HEK293T (cell line): ENCODE measurements at regions not wholly inside any gene's neighbourhood (a gene's known extent, or its start where the extent isn't known, plus 50 kb on each side); places are given as distances from the start of the nearest gene placed in this dataset.

Experiments used
- BHLHE40 ChIP-seq: fragments of 450-650 bp; IDR thresholded peaks from 2 replicates; pipeline ENCODE4 v1.6.1; 2016; ENCODE audit warnings: mild to moderate bottlenecking, moderate library complexity, borderline replicate concordance
- CTBP1 ChIP-seq: fragments of 450-650 bp; IDR thresholded peaks from 2 replicates; pipeline ENCODE4 v1.6.1; 2016; ENCODE audit warnings: borderline replicate concordance
- ELF4 ChIP-seq: fragments of 450-650 bp; IDR thresholded peaks from 2 replicates; pipeline ENCODE4 v1.6.1; 2017; ENCODE audit warnings: antibody characterized with exemption
- FOXA1 ChIP-seq: fragments of 450-650 bp; IDR thresholded peaks from 2 replicates; pipeline ENCODE4 v1.6.1; 2016; ENCODE audit warnings: mild to moderate bottlenecking
- FOXK2 ChIP-seq: fragments of 450-650 bp; IDR thresholded peaks from 2 replicates; pipeline ENCODE4 v1.6.1; 2016; ENCODE audit warnings: mild to moderate bottlenecking
- FOXM1 ChIP-seq: fragments of 450-650 bp; IDR thresholded peaks from 2 replicates; pipeline ENCODE4 v1.6.1; 2017; ENCODE audit warnings: mild to moderate bottlenecking, borderline replicate concordance
- L3MBTL2 ChIP-seq: fragments of 450-650 bp; conservative IDR thresholded peaks from 2 replicates; pipeline ENCODE4 v1.6.1; 2016; ENCODE audit warnings: mild to moderate bottlenecking
- LEF1 ChIP-seq: fragments of 450-650 bp; IDR thresholded peaks from 2 replicates; pipeline ENCODE4 v1.6.1; 2017; ENCODE audit warnings: mild to moderate bottlenecking, borderline replicate concordance
- SP1 ChIP-seq: fragments of 450-650 bp; IDR thresholded peaks from 2 replicates; pipeline ENCODE4 v1.6.1; 2017
- SUZ12 ChIP-seq: fragments of 450-650 bp; IDR thresholded peaks from 2 replicates; pipeline ENCODE4 v1.6.1; 2016; ENCODE audit warnings: mild to moderate bottlenecking
- ZNF384 ChIP-seq: fragments of 450-650 bp; IDR thresholded peaks from 2 replicates; pipeline ENCODE4 v1.6.1; 2016
- TF ChIP-seq, protein P1 (sequence below): fragments of 450-650 bp; IDR thresholded peaks from 2 replicates; pipeline ENCODE4 v1.6.1; 2016

DNA sequence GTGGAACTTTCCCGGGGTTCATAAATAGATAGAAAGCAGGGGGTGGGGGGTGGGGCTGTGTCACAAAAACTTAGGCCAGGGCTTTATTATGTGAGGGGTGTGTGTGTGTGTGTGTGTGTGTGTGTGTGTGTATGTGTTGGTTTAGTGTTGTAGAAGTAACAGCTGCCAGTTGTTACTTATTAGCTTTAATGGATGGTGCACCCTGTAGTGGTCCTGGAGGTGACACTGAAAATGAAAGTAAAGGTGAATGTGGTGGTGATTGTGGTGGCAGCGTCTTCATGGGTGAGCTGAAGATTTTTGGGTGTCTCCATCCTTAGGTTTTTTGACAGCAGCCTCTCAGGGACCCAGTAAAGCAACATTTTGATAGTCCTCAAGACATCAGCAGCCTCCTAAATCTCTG is 449.9 kb downstream of the PDCD6IP start:
- TF ChIP-seq FOXK2 (no peak), CTBP1 (no peak), SUZ12 (no peak), SP1 (no peak), BHLHE40 (no peak), FOXM1 (no peak), ELF4 (no peak), ZNF384 (no peak), L3MBTL2 (no peak), LEF1 (no peak), FOXA1 (no peak)
- TF ChIP-seq, protein P1, sequence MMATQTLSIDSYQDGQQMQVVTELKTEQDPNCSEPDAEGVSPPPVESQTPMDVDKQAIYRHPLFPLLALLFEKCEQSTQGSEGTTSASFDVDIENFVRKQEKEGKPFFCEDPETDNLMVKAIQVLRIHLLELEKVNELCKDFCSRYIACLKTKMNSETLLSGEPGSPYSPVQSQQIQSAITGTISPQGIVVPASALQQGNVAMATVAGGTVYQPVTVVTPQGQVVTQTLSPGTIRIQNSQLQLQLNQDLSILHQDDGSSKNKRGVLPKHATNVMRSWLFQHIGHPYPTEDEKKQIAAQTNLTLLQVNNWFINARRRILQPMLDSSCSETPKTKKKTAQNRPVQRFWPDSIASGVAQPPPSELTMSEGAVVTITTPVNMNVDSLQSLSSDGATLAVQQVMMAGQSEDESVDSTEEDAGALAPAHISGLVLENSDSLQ = no peak
